ENCODE measurements at regions not wholly inside any gene's neighbourhood (a gene's known extent, or its start where the extent isn't known, plus 50 kb on each side); places are given as distances from the start of the nearest gene placed in this dataset.
"Not testable (repeated sequence)": the region's sequence is repeated elsewhere in the genome, so short reads cannot be mapped to it uniquely, and the experiment has no call there.

GRCh38 chr14:40240245-40240859 is 808.1 kb upstream of the FBXO33 start:
- WGBS (ENCODE audit: insufficient coverage), result no CpG with 5 or more reads among the region's 3 CpGs
- no peaks in the 10 kb centered on the region for H3K27me3 ChIP-seq (ENCODE audit: control insufficient read depth, insufficient read depth, low read length)
- H3K36me3 ChIP-seq (ENCODE audit: control insufficient read depth, insufficient read depth, low read length), result no peaks in the 10 kb centered on the region
- no peak overlapping the region for H3K27ac ChIP-seq (ENCODE audit: low read length)
- no peak for DNase-seq
- H3K4me1 ChIP-seq (ENCODE audit: control insufficient read depth, insufficient read depth, low read length), result no peaks in the 10 kb centered on the region
- H3K9me3 ChIP-seq (replicated peaks; ENCODE audit: control insufficient read depth, low read depth, low read length), result peaks cover 7% of the 10 kb centered on the region
- H3K4me3 ChIP-seq (ENCODE audit: low read length), result no peak overlapping the region

- Histone ChIP-seq H3K4me1 (ENCODE audit: control insufficient read depth, insufficient read depth, low read length) (no peaks in the 10 kb centered on the region), H3K27me3 (ENCODE audit: control insufficient read depth, insufficient read depth, low read length) (no peaks in the 10 kb centered on the region), H3K4me3 (ENCODE audit: low read length) (no peak overlapping the region), H3K36me3 (ENCODE audit: control insufficient read depth, insufficient read depth, low read length) (no peaks in the 10 kb centered on the region), H3K27ac (ENCODE audit: low read length) (no peak overlapping the region), H3K9me3 (replicated peaks; ENCODE audit: control insufficient read depth, low read depth, low read length) (peaks cover 7% of the 10 kb centered on the region)
- DNase-seq, result no peak
- no CpG with 5 or more reads among the region's 2 CpGs for WGBS (ENCODE audit: insufficient coverage)
Observed at GRCh38 chr14:40232302-40232701, 800.1 kb upstream of the FBXO33 start.

DNA sequence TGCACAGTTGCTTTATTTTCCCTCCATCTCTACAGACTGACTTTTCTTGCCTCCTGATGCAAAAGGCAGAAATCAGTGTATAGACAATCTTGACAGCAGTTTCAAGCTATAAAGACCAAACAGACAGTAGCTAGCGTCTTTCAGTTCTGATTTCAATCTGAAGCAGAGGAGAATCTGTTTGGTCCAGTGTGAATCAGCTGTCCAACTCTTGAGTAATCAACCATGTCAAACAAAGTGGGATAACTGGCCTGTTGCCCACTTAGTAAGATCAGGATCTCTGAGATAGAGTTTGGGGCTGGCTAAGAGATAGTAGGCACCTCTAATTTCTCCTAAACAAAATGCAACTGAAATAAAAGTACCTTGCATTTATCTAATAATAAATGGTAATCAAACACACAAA is 797.4 kb upstream of the FBXO33 start:
- no peaks in the 10 kb centered on the region for H3K9me3 ChIP-seq (replicated peaks; ENCODE audit: control insufficient read depth, low read depth, low read length)
- no CpG with 5 or more reads among the region's 1 CpG for WGBS (ENCODE audit: insufficient coverage)
- H3K4me3 ChIP-seq (ENCODE audit: low read length), result no peak overlapping the region
- H3K27me3 ChIP-seq (ENCODE audit: control insufficient read depth, insufficient read depth, low read length), result no peaks in the 10 kb centered on the region
- no peak overlapping the region for H3K27ac ChIP-seq (ENCODE audit: low read length)
- no peak for DNase-seq
- no peaks in the 10 kb centered on the region for H3K4me1 ChIP-seq (ENCODE audit: control insufficient read depth, insufficient read depth, low read length)
- no peaks in the 10 kb centered on the region for H3K36me3 ChIP-seq (ENCODE audit: control insufficient read depth, insufficient read depth, low read length)

DNA sequence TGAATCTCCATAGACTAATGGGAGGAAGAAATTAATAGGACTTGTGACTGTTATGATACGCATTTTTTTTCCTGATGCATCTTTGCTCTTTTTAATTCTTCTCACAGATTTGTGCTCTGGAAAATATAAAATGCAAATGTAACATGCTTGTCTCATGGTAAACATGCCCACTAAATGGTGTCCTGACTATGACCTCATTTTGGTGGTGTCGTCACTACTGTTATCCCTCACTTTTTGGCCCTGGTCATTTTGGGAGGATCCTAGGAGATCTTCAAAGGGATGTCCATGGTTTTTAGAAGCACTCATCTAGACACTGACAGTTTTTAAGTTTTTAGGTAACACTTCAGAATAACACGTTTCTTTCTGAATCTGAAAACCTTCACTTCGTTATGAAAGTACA is 790.8 kb upstream of the FBXO33 start:
- Histone ChIP-seq H3K27ac (ENCODE audit: low read length) (no peak overlapping the region), H3K27me3 (ENCODE audit: control insufficient read depth, insufficient read depth, low read length) (no peaks in the 10 kb centered on the region), H3K9me3 (replicated peaks; ENCODE audit: control insufficient read depth, low read depth, low read length) (no peaks in the 10 kb centered on the region), H3K36me3 (ENCODE audit: control insufficient read depth, insufficient read depth, low read length) (no peaks in the 10 kb centered on the region), H3K4me1 (ENCODE audit: control insufficient read depth, insufficient read depth, low read length) (no peaks in the 10 kb centered on the region), H3K4me3 (ENCODE audit: low read length) (no peak overlapping the region)
- WGBS (ENCODE audit: insufficient coverage), result 100% methylated on average over 1 of the region's 4 CpGs
- DNase-seq, result no peak

GRCh38 chr14:40221428-40221827 is 789.2 kb upstream of the FBXO33 start:
- H3K4me1 ChIP-seq (ENCODE audit: control insufficient read depth, insufficient read depth, low read length), result no peaks in the 10 kb centered on the region

DNA sequence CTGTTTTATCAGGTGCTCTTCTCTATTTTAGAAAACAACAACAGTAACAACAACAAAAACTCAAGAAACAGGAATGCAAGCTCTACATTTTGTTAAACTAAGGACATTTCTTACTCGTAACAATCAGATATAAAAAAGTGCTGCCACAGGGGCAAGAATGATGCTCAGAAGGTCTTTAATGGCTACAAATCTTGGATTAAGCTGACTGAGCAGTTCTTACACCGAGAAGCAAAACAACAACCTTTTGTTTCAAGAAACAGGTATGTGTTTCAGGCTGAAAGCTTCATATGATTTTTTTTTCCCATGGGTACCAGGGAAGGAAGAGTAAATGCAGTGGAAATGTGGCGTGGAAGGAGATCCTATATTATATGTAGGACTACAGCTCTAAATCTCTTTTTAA is 786.8 kb upstream of the FBXO33 start:
- no peak for DNase-seq
- Histone ChIP-seq H3K27ac (ENCODE audit: low read length) (no peak overlapping the region), H3K36me3 (ENCODE audit: control insufficient read depth, insufficient read depth, low read length) (no peaks in the 10 kb centered on the region), H3K27me3 (ENCODE audit: control insufficient read depth, insufficient read depth, low read length) (no peaks in the 10 kb centered on the region), H3K9me3 (replicated peaks; ENCODE audit: control insufficient read depth, low read depth, low read length) (no peaks in the 10 kb centered on the region), H3K4me3 (ENCODE audit: low read length) (no peak overlapping the region), H3K4me1 (ENCODE audit: control insufficient read depth, insufficient read depth, low read length) (no peaks in the 10 kb centered on the region)
- no CpG with 5 or more reads among the region's 3 CpGs for WGBS (ENCODE audit: insufficient coverage)

More at GRCh38 chr14:40221428-40221827, 789.2 kb upstream of the FBXO33 start:
- no peak overlapping the region for H3K4me3 ChIP-seq (ENCODE audit: low read length)
- no peaks in the 10 kb centered on the region for H3K27me3 ChIP-seq (ENCODE audit: control insufficient read depth, insufficient read depth, low read length)
- no peak overlapping the region for H3K27ac ChIP-seq (ENCODE audit: low read length)
- DNase-seq, result no peak
- H3K36me3 ChIP-seq (ENCODE audit: control insufficient read depth, insufficient read depth, low read length), result no peaks in the 10 kb centered on the region
- H3K9me3 ChIP-seq (replicated peaks; ENCODE audit: control insufficient read depth, low read depth, low read length), result no peaks in the 10 kb centered on the region

DNA sequence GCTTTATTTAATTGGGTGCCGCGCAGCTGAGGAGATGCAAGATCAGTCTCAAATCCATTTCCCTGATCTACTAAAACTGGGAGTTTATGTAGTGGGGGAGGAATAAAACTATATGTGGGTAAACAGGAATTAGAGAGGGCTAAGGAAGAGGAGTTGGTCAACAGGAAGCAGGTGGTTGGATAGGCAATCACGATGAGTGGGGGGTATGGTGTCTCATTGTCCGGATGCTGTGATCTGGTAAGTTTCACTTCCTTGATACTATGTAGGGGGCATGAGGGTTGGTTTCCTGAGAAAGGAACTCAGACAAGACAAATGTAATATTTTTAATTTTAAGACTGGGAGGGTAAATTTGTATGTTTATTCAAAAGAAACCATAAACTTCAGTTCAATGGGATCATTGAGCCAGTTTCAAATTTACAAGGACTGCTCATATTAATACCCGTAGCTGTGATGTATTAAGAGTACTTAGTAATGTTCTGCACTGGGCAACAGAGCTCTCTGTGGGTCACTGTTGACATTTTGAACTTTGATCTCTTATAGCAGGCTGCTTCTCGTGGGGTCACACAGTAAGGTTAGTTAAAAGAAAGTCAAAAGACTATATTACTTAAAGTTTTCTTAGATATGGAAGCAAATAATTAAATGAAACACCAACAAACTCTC is 786.2 kb upstream of the FBXO33 start:
- Histone ChIP-seq H3K27ac (ENCODE audit: low read length) (no peak overlapping the region), H3K9me3 (replicated peaks; ENCODE audit: control insufficient read depth, low read depth, low read length) (no peaks in the 10 kb centered on the region), H3K4me1 (ENCODE audit: control insufficient read depth, insufficient read depth, low read length) (no peaks in the 10 kb centered on the region), H3K27me3 (ENCODE audit: control insufficient read depth, insufficient read depth, low read length) (no peaks in the 10 kb centered on the region), H3K36me3 (ENCODE audit: control insufficient read depth, insufficient read depth, low read length) (no peaks in the 10 kb centered on the region), H3K4me3 (ENCODE audit: low read length) (no peak overlapping the region)
- 49% methylated on average over 2 of the region's 6 CpGs for WGBS (ENCODE audit: insufficient coverage)
- no peak for DNase-seq

DNA sequence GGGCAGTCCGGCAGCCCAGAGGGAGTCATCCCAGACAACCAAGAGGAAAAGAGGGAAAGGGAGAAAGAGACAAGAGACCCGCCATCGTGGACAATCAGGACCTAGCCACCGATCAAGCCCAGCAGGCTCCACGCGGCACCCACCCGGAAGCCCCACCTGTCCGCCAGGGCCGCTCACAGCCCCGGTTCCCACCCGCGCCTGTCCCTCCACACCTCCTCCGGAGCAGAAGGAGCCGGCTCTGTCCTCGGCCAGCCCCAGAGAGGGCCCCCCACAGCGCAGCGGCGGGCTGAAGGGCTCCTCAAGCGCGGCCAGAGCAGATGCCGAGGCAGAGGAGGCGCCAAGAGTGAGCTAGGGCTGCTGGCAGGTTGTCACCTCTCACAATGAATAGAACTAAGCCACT is 784.7 kb upstream of the FBXO33 start:
- Histone ChIP-seq H3K4me1 (ENCODE audit: control insufficient read depth, insufficient read depth, low read length) (no peaks in the 10 kb centered on the region), H3K27me3 (ENCODE audit: control insufficient read depth, insufficient read depth, low read length) (no peaks in the 10 kb centered on the region), H3K27ac (ENCODE audit: low read length) (no peak overlapping the region), H3K36me3 (ENCODE audit: control insufficient read depth, insufficient read depth, low read length) (no peaks in the 10 kb centered on the region), H3K9me3 (replicated peaks; ENCODE audit: control insufficient read depth, low read depth, low read length) (no peaks in the 10 kb centered on the region), H3K4me3 (ENCODE audit: low read length) (no peak overlapping the region)
- WGBS (ENCODE audit: insufficient coverage), result 98% methylated on average over 15 of the region's 22 CpGs
- no peak for DNase-seq

GRCh38 chr14:40216408-40216807 is 784.2 kb upstream of the FBXO33 start:
- DNase-seq; H3K4me3 ChIP-seq (ENCODE audit: low read length); H3K9me3 ChIP-seq (replicated peaks; ENCODE audit: control insufficient read depth, low read depth, low read length); H3K27ac ChIP-seq (ENCODE audit: low read length); H3K4me1 ChIP-seq (ENCODE audit: control insufficient read depth, insufficient read depth, low read length); H3K36me3 ChIP-seq (ENCODE audit: control insufficient read depth, insufficient read depth, low read length); H3K27me3 ChIP-seq (ENCODE audit: control insufficient read depth, insufficient read depth, low read length): not testable (repeated sequence)
- 93% methylated on average over 18 of the region's 18 CpGs for WGBS (ENCODE audit: insufficient coverage)

DNA sequence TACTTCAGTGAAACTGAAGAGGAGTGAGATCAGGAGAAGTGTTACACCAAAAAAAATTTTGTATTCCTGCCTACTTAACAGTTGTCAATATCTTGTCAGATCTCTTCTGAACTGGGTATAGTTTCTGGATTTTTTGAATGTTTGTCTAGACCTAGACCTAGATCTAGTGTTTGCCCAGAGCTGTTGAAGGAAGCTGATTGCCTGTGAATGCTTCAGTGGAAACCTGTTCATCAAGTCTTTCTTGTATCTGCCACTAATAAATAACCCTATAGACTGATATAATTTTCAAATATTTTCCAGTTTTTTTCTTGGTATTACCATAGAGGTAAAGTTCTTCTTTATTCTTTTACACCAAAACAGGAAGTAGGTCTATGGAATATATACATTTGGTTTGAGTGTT is 781.5 kb upstream of the FBXO33 start:
- H3K36me3 ChIP-seq (ENCODE audit: control insufficient read depth, insufficient read depth, low read length), result no peaks in the 10 kb centered on the region
- H3K4me1 ChIP-seq (ENCODE audit: control insufficient read depth, insufficient read depth, low read length), result no peaks in the 10 kb centered on the region

More for the DNA sequence above, 781.5 kb upstream of the FBXO33 start:
- no peak overlapping the region for H3K4me3 ChIP-seq (ENCODE audit: low read length)
- no peak for DNase-seq
- H3K9me3 ChIP-seq (replicated peaks; ENCODE audit: control insufficient read depth, low read depth, low read length), result no peaks in the 10 kb centered on the region
- no peak overlapping the region for H3K27ac ChIP-seq (ENCODE audit: low read length)
- H3K27me3 ChIP-seq (ENCODE audit: control insufficient read depth, insufficient read depth, low read length), result no peaks in the 10 kb centered on the region

Data from muscle of leg (tissue), 3 donors.